ENCODE measurements at regions not wholly inside any gene's neighbourhood (a gene's known extent, or its start where the extent isn't known, plus 50 kb on each side); places are given as distances from the start of the nearest gene placed in this dataset.

- no peak for DNase-seq (ENCODE audit: low spot score)
These were observed 102.9 kb downstream of the PFKFB3 start for GRCh38 chr10:6305401-6306321.

GRCh38 chr10:6306917-6307316, 104.2 kb downstream of the PFKFB3 start:
- DNase-seq (ENCODE audit: low spot score): no peak

- DNase-seq (ENCODE audit: low spot score): no peak
These were observed 107.1 kb downstream of the PFKFB3 start for GRCh38 chr10:6309816-6310215.

- DNase-seq (ENCODE audit: low spot score): no peak
These were observed 108.2 kb downstream of the PFKFB3 start for GRCh38 chr10:6310977-6311376.

- no peak for DNase-seq (ENCODE audit: low spot score)
These were observed 109.1 kb downstream of the PFKFB3 start for GRCh38 chr10:6311700-6312330.

GRCh38 chr10:6312636-6313035, 109.9 kb downstream of the PFKFB3 start:
- no peak for DNase-seq (ENCODE audit: low spot score)

- no peak for DNase-seq (ENCODE audit: low spot score)
These were observed 110.6 kb downstream of the PFKFB3 start for GRCh38 chr10:6313111-6313895.

GRCh38 chr10:6314620-6315205, 112.0 kb downstream of the PFKFB3 start:
- DNase-seq (ENCODE audit: low spot score): no peak

GRCh38 chr10:6319119-6319518, 116.4 kb downstream of the PFKFB3 start:
- no peak for DNase-seq (ENCODE audit: low spot score)

- DNase-seq (ENCODE audit: low spot score): no peak
These were observed 117.7 kb downstream of the PFKFB3 start for GRCh38 chr10:6320320-6321010.

- peak; percentile 28 for DNase-seq (ENCODE audit: low spot score)
These were observed 119.1 kb downstream of the PFKFB3 start for GRCh38 chr10:6321880-6322279.

GRCh38 chr10:6322805-6323204, 120.1 kb downstream of the PFKFB3 start:
- DNase-seq (ENCODE audit: low spot score): no peak

- DNase-seq (ENCODE audit: low spot score): no peak
These were observed 125.4 kb downstream of the PFKFB3 start for GRCh38 chr10:6327961-6328698.

- DNase-seq (ENCODE audit: low spot score): no peak
These were observed 126.1 kb downstream of the PFKFB3 start for GRCh38 chr10:6328699-6329423.

- DNase-seq (ENCODE audit: low spot score): no peak
These were observed 130.4 kb downstream of the PFKFB3 start for GRCh38 chr10:6333086-6333485.

- DNase-seq (ENCODE audit: low spot score): no peak
These were observed 131.2 kb downstream of the PFKFB3 start for GRCh38 chr10:6333973-6334372.

GRCh38 chr10:6336016-6336415, 133.3 kb downstream of the PFKFB3 start:
- DNase-seq (ENCODE audit: low spot score): no peak

- DNase-seq (ENCODE audit: low spot score): no peak
These were observed 134.7 kb downstream of the PFKFB3 start for GRCh38 chr10:6337382-6337781.

GRCh38 chr10:6338361-6338760, 135.6 kb downstream of the PFKFB3 start:
- DNase-seq (ENCODE audit: low spot score): no peak

GRCh38 chr10:6339891-6340290, 137.2 kb downstream of the PFKFB3 start:
- no peak for DNase-seq (ENCODE audit: low spot score)
